Mucosa of stomach (tissue), 1 donor: ENCODE measurements at regions not wholly inside any gene's neighbourhood (a gene's known extent, or its start where the extent isn't known, plus 50 kb on each side); places are given as distances from the start of the nearest gene placed in this dataset.

Experiments
- H3K27me3 ChIP-seq: one replicate; pipeline ENCODE4 v1.7.0; 2013; ENCODE audit warnings: mild to moderate bottlenecking, low read length; ENCODE audit not compliant: control insufficient read depth, insufficient read depth
- H3K36me3 ChIP-seq: one replicate; pipeline ENCODE4 v1.7.0; 2013; ENCODE audit warnings: low read length; ENCODE audit not compliant: control insufficient read depth, insufficient read depth
- H3K4me1 ChIP-seq: one replicate; pipeline ENCODE4 v1.7.0; 2013; ENCODE audit warnings: mild to moderate bottlenecking, low read length; ENCODE audit not compliant: control insufficient read depth, insufficient read depth
- H3K4me3 ChIP-seq: one replicate; pipeline ENCODE4 v1.7.0; 2013; ENCODE audit warnings: low read length
- H3K9ac ChIP-seq: one replicate; pipeline ENCODE4 v1.7.0; 2013; ENCODE audit warnings: mild to moderate bottlenecking, low read length, moderate library complexity
- H3K9me3 ChIP-seq: one replicate; pipeline ENCODE4 v1.7.0; 2013; ENCODE audit warnings: mild to moderate bottlenecking, low read length, moderate library complexity; ENCODE audit not compliant: control insufficient read depth
- donor health status: Pancreatic carcinoma.

- H3K27me3 ChIP-seq = no peaks in the 10 kb centered on the region
- H3K9ac ChIP-seq = no peak overlapping the region
- H3K4me1 ChIP-seq = no peaks in the 10 kb centered on the region
- H3K9me3 ChIP-seq = no peaks in the 10 kb centered on the region
- no peak overlapping the region for H3K4me3 ChIP-seq
- H3K36me3 ChIP-seq = no peaks in the 10 kb centered on the region
These were observed 113.5 kb downstream of the CNTN3 start for GRCh38 chr3:74501007-74501406.

GRCh38 chr3:74500257-74500656, 114.2 kb downstream of the CNTN3 start:
- no peaks in the 10 kb centered on the region for H3K9me3 ChIP-seq
- no peak overlapping the region for H3K4me3 ChIP-seq
- H3K27me3 ChIP-seq = no peaks in the 10 kb centered on the region
- H3K36me3 ChIP-seq = no peaks in the 10 kb centered on the region
- no peaks in the 10 kb centered on the region for H3K4me1 ChIP-seq
- H3K9ac ChIP-seq = no peak overlapping the region

GRCh38 chr3:74491874-74492273, 122.6 kb downstream of the CNTN3 start:
- Histone ChIP-seq H3K9me3 (no peaks in the 10 kb centered on the region), H3K36me3 (no peaks in the 10 kb centered on the region), H3K9ac (no peak overlapping the region)

GRCh38 chr3:74489050-74489792, 125.2 kb downstream of the CNTN3 start:
- Histone ChIP-seq H3K27me3 (no peaks in the 10 kb centered on the region), H3K36me3 (no peaks in the 10 kb centered on the region), H3K9me3 (no peaks in the 10 kb centered on the region)

More at GRCh38 chr3:74491874-74492273, 122.6 kb downstream of the CNTN3 start:
- Histone ChIP-seq H3K4me3 (no peak overlapping the region), H3K4me1 (no peaks in the 10 kb centered on the region), H3K27me3 (no peaks in the 10 kb centered on the region)

GRCh38 chr3:74479915-74480314, 134.5 kb downstream of the CNTN3 start:
- H3K9ac ChIP-seq = no peak overlapping the region

More at GRCh38 chr3:74489050-74489792, 125.2 kb downstream of the CNTN3 start:
- no peak overlapping the region for H3K4me3 ChIP-seq
- no peak overlapping the region for H3K9ac ChIP-seq
- H3K4me1 ChIP-seq = no peaks in the 10 kb centered on the region

GRCh38 chr3:74470313-74470712, 144.1 kb downstream of the CNTN3 start:
- H3K9ac ChIP-seq = no peak overlapping the region
- H3K4me3 ChIP-seq = no peak overlapping the region
- no peaks in the 10 kb centered on the region for H3K27me3 ChIP-seq
- no peaks in the 10 kb centered on the region for H3K4me1 ChIP-seq
- no peaks in the 10 kb centered on the region for H3K36me3 ChIP-seq
- no peaks in the 10 kb centered on the region for H3K9me3 ChIP-seq

More at GRCh38 chr3:74479915-74480314, 134.5 kb downstream of the CNTN3 start:
- Histone ChIP-seq H3K36me3 (no peaks in the 10 kb centered on the region), H3K9me3 (no peaks in the 10 kb centered on the region), H3K4me3 (no peak overlapping the region), H3K4me1 (no peaks in the 10 kb centered on the region), H3K27me3 (no peaks in the 10 kb centered on the region)

GRCh38 chr3:74469713-74470112, 144.7 kb downstream of the CNTN3 start:
- no peaks in the 10 kb centered on the region for H3K9me3 ChIP-seq

GRCh38 chr3:74469151-74469550, 145.3 kb downstream of the CNTN3 start:
- Histone ChIP-seq H3K4me3 (no peak overlapping the region), H3K9ac (no peak overlapping the region), H3K9me3 (no peaks in the 10 kb centered on the region), H3K27me3 (no peaks in the 10 kb centered on the region), H3K4me1 (no peaks in the 10 kb centered on the region), H3K36me3 (no peaks in the 10 kb centered on the region)

More at GRCh38 chr3:74469713-74470112, 144.7 kb downstream of the CNTN3 start:
- H3K27me3 ChIP-seq = no peaks in the 10 kb centered on the region
- no peaks in the 10 kb centered on the region for H3K4me1 ChIP-seq
- no peaks in the 10 kb centered on the region for H3K36me3 ChIP-seq
- H3K4me3 ChIP-seq = no peak overlapping the region
- no peak overlapping the region for H3K9ac ChIP-seq

- Histone ChIP-seq H3K9ac (no peak overlapping the region), H3K36me3 (no peaks in the 10 kb centered on the region), H3K9me3 (no peaks in the 10 kb centered on the region), H3K4me1 (no peaks in the 10 kb centered on the region), H3K27me3 (no peaks in the 10 kb centered on the region), H3K4me3 (no peak overlapping the region)
These were observed 148.6 kb downstream of the CNTN3 start for GRCh38 chr3:74465715-74466410.

GRCh38 chr3:74463515-74463914, 150.9 kb downstream of the CNTN3 start:
- H3K27me3 ChIP-seq = no peaks in the 10 kb centered on the region
- no peaks in the 10 kb centered on the region for H3K36me3 ChIP-seq
- H3K9me3 ChIP-seq = no peaks in the 10 kb centered on the region
- no peak overlapping the region for H3K4me3 ChIP-seq
- no peak overlapping the region for H3K9ac ChIP-seq
- H3K4me1 ChIP-seq = no peaks in the 10 kb centered on the region

GRCh38 chr3:74456166-74456565, 158.3 kb downstream of the CNTN3 start:
- Histone ChIP-seq H3K9me3 (no peaks in the 10 kb centered on the region), H3K4me1 (no peaks in the 10 kb centered on the region), H3K4me3 (no peak overlapping the region), H3K27me3 (no peaks in the 10 kb centered on the region), H3K36me3 (no peaks in the 10 kb centered on the region), H3K9ac (no peak overlapping the region)

- Histone ChIP-seq H3K9ac (no peak overlapping the region), H3K36me3 (no peaks in the 10 kb centered on the region), H3K4me3 (no peak overlapping the region), H3K9me3 (no peaks in the 10 kb centered on the region), H3K27me3 (no peaks in the 10 kb centered on the region), H3K4me1 (no peaks in the 10 kb centered on the region)
These were observed 167.2 kb downstream of the CNTN3 start for GRCh38 chr3:74447221-74447620.
